ENCODE measurements at regions not wholly inside any gene's neighbourhood (a gene's known extent, or its start where the extent isn't known, plus 50 kb on each side); places are given as distances from the start of the nearest gene placed in this dataset.

DNA sequence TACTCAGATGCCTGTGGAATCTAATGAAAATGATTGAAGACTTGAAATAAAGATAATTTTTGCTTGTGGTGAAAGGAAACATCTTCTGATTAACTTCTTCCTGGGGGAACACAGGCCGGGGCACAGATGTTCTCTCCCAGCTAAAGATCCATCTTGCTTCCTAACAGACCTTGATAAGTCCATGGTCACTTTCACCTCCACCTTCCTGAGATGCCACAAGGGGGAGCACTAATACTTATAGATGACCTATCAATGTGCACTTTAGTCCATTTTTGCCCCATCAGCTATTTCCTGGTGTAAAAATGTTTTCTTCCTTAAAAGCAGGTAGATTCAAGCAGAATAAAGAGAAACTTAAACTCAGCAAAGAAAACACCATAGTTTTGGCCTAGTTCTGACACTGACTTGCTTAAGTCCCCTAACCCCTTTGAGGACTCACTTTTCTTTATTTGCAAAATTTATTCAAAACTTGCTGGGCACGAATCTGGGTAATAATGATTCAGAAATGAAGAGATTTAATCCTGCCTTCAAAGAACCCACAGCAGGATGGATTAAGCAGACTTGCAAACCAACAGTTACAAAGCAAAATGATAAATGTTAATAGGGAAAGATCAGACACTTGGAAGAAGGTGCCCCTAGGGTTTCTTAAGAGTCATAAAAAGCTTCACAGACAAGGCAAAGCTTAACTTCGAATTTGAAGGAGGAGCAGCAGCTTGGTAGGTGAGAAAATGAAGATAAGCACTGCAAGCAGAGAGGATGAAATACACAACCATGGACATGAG, 158.7 kb downstream of the RAB38 start:
- Mint-ChIP-seq H3K27ac (no peak overlapping the region), H3K36me3 (no peaks in the 10 kb centered on the region), H3K4me1 (no peaks in the 10 kb centered on the region), H3K4me3 (no peak overlapping the region), H3K27me3 (no peaks in the 10 kb centered on the region), H3K9me3 (no peaks in the 10 kb centered on the region)
- DNase-seq: peak; percentile 39
- ATAC-seq (replicated peaks): peak; percentile 81 to 83

DNA sequence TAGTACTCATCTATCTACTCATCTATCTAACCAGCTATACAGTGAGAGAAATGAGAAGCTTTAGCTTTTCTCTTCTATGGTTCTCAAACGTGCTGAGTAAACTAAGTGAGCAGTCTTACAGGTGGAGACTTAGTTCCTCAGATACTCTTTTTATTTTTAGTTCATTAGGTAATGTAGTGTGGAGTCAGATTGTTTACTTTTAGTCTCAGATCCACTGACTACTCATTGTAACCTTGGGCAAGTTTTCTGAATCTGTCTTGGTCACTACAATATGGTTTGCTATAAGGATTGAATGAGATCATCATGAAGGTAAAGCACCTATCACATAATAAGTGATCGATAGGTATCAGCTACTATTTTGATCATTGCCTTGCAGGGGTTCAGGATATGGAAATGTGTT, 160.1 kb downstream of the RAB38 start:
- DNase-seq (no peak), ATAC-seq (replicated peaks) (no peak)
- Mint-ChIP-seq H3K9me3 (no peaks in the 10 kb centered on the region), H3K4me1 (no peaks in the 10 kb centered on the region), H3K36me3 (no peaks in the 10 kb centered on the region), H3K27ac (no peak overlapping the region), H3K4me3 (no peak overlapping the region), H3K27me3 (no peaks in the 10 kb centered on the region)

DNA sequence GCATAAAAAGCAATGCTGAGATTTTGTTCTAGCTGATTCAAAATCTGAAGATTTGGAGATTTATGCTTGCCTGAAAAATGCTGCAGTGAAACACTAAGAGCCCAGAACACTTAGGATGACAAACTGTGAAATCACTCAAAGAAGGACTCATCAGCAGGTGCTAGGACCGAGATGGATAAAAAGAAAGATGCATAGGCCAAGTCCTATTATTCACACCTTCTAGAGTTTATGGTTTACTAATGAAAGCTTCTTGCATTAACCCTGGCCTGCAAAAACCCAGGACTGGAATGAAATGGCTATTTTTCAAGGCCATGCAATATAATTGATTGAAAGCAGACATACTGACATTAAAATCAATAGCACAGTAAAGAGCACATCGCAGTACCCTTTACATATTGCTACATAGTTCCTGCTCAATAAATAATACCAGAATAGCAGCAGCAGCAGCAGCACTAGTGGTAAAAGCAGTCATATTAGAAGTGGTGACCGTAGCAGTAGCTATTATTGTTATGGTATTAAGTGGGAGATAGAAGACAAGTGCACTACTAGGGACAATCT, 161.7 kb downstream of the RAB38 start:
- ATAC-seq (replicated peaks) (no peak), DNase-seq (no peak)
- no peaks in the 10 kb centered on the region for H3K9me3 Mint-ChIP-seq
- H3K4me3 Mint-ChIP-seq: no peak overlapping the region
- no peaks in the 10 kb centered on the region for H3K4me1 Mint-ChIP-seq
- H3K27me3 Mint-ChIP-seq: no peaks in the 10 kb centered on the region
- H3K27ac Mint-ChIP-seq: no peak overlapping the region
- H3K36me3 Mint-ChIP-seq: no peaks in the 10 kb centered on the region

DNA sequence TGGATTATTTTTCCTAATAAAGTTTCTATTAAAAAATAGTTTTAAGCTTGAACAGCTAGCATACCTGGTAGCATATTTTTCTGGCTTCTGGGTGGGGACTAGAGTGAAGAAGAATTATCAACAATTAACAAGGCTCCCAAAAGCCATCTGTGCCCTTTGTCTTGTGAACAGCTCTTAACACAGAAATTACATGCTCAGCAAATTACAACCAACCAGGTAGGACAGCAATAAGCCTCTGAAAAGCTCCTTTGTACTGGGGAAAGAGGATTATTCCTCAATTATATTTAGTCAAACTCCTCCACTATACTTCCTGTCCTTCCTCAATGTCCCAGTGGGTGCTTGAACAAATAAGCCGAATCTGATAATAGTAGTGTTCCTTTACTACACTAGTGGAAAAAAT, 162.8 kb downstream of the RAB38 start:
- Mint-ChIP-seq H3K27ac (no peak overlapping the region), H3K4me1 (no peaks in the 10 kb centered on the region), H3K4me3 (no peak overlapping the region), H3K36me3 (no peaks in the 10 kb centered on the region), H3K9me3 (no peaks in the 10 kb centered on the region), H3K27me3 (no peaks in the 10 kb centered on the region)
- DNase-seq (no peak), ATAC-seq (replicated peaks) (no peak)

DNA sequence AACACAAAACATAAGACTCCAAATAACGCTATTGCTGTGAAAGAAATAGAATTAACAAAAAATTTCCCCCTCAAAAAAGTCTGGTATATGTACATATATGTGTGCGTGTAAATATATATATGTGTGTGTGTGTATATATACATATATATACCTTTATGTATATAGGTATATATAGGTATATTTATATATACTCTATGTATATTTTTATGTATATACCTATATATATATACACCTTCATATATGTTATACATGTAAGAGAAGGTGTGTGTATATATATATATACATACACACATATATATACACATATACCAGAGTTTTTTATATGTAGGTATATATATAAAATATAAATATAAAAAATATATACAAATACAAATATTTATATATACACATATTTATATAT, 199.2 kb downstream of the RAB38 start:
- Mint-ChIP-seq H3K27ac (no peak overlapping the region), H3K9me3 (no peaks in the 10 kb centered on the region), H3K27me3 (no peaks in the 10 kb centered on the region), H3K4me3 (no peak overlapping the region), H3K4me1 (no peaks in the 10 kb centered on the region), H3K36me3 (no peaks in the 10 kb centered on the region)
- ATAC-seq (replicated peaks): no peak
- DNase-seq: no peak

DNA sequence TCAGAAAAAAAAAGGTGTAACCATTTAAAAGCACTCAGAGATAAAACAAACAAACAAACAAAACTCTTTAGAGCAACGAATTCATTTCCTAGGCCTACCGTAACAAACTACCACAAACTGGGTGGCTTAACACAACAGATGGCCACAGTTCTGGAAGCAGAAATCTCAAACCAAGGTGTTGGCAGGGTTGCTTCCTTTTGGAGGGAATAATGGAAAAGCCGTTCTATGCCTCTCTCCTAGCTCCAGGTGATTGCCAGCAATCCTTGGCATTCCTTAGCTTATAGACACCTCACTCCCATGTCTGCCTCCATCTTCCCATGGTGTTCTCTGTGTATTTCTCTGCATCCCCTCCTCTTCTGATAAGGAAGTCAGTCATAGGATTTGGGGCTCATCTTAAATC, 200.4 kb downstream of the RAB38 start:
- Mint-ChIP-seq H3K36me3 (no peaks in the 10 kb centered on the region), H3K27me3 (no peaks in the 10 kb centered on the region), H3K4me1 (no peaks in the 10 kb centered on the region), H3K27ac (no peak overlapping the region), H3K4me3 (no peak overlapping the region), H3K9me3 (no peaks in the 10 kb centered on the region)
- DNase-seq: no peak
- no peak for ATAC-seq (replicated peaks)

DNA sequence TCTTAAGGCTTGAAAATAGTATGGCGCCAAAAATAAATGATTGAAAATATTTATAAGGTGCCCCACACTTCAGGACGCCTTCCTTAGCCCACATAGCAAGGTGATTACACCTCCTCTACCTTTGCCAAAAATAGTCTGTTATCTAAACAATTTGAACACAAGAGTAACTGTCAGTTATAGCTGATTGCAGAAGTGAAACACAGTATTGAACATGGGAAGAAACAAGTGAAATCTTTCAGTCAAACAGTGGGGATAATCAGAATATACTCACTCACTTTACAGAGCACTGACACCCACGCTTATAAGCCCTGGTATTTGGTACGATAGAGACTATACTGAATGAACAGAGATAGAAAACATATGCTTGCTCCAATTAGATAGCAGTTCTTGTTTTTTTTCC, 203.1 kb downstream of the RAB38 start:
- H3K27me3 Mint-ChIP-seq: no peaks in the 10 kb centered on the region
- H3K9me3 Mint-ChIP-seq: no peaks in the 10 kb centered on the region
- H3K4me1 Mint-ChIP-seq: no peaks in the 10 kb centered on the region
- no peaks in the 10 kb centered on the region for H3K36me3 Mint-ChIP-seq
- DNase-seq (no peak), ATAC-seq (replicated peaks) (no peak)
- H3K4me3 Mint-ChIP-seq: no peak overlapping the region
- H3K27ac Mint-ChIP-seq: no peak overlapping the region

DNA sequence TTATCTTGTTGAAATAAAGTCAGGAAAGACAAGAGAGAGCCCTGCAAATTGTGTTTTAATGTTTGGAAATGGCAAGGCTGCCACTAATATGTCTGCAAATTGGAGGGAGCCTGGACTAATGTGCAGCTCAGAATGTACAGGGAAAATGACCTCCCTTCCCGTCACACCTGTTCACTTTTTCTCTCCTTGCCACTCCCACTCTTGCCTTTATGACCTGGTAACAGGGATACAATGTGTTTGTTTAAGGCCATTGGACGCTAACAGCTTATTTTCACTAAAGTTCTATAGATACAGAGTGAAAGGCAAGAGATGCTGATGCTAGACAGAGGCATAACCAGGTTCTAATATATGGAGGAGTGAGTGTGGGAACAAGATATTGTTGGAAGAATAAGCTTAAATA, 203.9 kb downstream of the RAB38 start:
- Mint-ChIP-seq H3K9me3 (no peaks in the 10 kb centered on the region), H3K27me3 (no peaks in the 10 kb centered on the region), H3K27ac (no peak overlapping the region), H3K4me1 (no peaks in the 10 kb centered on the region), H3K36me3 (no peaks in the 10 kb centered on the region), H3K4me3 (no peak overlapping the region)
- no peak for ATAC-seq (replicated peaks)
- no peak for DNase-seq

DNA sequence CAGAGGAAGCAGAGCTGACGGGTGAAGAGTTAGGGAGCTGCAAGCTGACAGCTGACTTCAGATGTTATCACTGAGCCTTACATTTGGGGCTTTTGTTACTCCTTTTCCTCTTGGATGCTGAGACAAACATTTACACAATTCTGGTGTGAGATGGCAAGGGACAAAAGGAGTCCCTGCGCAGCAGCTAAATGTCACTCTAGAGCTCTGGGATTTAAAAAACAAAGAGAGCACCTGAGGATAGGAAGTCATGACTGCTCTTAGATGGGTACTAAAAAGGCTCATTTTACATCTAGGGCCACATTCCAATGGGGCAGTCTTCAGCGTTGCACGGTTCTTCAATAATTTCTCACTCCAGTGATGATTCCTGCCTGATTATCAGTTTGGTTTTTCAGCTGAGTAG, 204.5 kb downstream of the RAB38 start:
- no peak for ATAC-seq (replicated peaks)
- no peaks in the 10 kb centered on the region for H3K4me1 Mint-ChIP-seq

DNA sequence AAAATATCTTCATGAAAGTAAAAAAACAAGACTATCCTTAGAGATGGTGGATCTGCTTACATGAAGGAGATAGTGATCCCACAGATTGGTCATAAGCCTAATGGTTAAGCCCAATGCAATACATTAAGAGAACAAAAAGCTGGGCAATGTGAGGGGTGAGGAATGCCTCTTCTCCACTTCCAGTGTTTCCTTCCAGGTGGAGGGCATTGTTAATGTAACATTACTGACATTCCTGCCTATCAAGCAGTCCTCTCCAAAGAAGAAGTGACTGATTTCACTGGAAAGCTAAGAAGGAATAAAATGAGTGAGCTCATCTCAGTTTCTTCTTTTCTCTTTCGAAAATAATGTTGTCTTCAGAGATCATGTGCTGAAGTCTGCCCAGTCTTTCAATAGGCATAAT, 207.8 kb downstream of the RAB38 start:
- Mint-ChIP-seq H3K36me3 (no peaks in the 10 kb centered on the region), H3K4me3 (no peak overlapping the region), H3K27me3 (no peaks in the 10 kb centered on the region), H3K9me3 (no peaks in the 10 kb centered on the region), H3K4me1 (no peaks in the 10 kb centered on the region), H3K27ac (no peak overlapping the region)
- DNase-seq (no peak), ATAC-seq (replicated peaks) (no peak)

More for the DNA sequence above, 204.5 kb downstream of the RAB38 start:
- Mint-ChIP-seq H3K36me3 (no peaks in the 10 kb centered on the region), H3K27me3 (no peaks in the 10 kb centered on the region), H3K4me3 (no peak overlapping the region), H3K9me3 (no peaks in the 10 kb centered on the region), H3K27ac (no peak overlapping the region)
- DNase-seq: no peak

DNA sequence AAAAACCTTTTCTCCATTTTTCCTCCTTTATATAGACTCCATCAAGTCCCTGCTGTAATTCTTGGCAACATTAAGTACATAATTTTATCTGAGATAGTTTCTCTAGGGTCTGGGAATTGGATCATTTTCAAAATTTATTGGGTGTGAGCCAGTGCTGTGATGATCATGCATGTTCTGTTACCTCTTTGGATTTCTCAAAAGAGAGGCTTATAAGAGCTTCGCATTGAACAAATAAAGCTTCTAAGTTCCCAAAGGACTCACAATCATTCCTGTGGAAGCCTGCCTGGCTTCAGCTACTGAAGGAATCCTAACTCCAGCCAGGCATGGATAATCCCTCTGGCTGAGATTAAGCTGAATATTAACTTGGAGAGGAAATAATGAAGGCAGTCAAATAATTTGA, 208.5 kb downstream of the RAB38 start:
- Mint-ChIP-seq H3K4me3 (no peak overlapping the region), H3K27ac (no peak overlapping the region), H3K36me3 (no peaks in the 10 kb centered on the region), H3K27me3 (no peaks in the 10 kb centered on the region), H3K4me1 (no peaks in the 10 kb centered on the region), H3K9me3 (no peaks in the 10 kb centered on the region)
- DNase-seq (no peak), ATAC-seq (replicated peaks) (no peak)

DNA sequence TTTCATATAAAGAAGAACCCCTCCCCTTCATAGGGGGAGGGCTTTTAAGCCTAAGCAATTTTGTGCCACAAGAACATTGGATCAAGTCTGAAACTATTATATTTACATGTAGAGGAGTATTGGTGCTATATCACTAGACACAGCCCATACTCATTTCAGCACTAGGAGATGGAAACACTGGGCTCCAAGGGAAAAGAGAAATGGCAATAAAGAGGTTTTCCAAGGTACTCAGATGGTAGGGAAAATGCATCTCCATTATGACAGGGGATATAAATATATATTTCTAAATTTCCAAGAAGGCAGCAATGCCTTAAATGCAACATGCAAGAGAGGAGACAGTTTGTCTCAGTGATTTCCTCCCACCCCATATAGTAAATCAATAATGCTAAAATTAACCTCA, 209.0 kb downstream of the RAB38 start:
- no peak overlapping the region for H3K4me3 Mint-ChIP-seq
- no peaks in the 10 kb centered on the region for H3K27me3 Mint-ChIP-seq
- ATAC-seq (replicated peaks): no peak
- no peak for DNase-seq
- H3K27ac Mint-ChIP-seq: no peak overlapping the region
- H3K36me3 Mint-ChIP-seq: no peaks in the 10 kb centered on the region
- no peaks in the 10 kb centered on the region for H3K9me3 Mint-ChIP-seq
- H3K4me1 Mint-ChIP-seq: no peaks in the 10 kb centered on the region

DNA sequence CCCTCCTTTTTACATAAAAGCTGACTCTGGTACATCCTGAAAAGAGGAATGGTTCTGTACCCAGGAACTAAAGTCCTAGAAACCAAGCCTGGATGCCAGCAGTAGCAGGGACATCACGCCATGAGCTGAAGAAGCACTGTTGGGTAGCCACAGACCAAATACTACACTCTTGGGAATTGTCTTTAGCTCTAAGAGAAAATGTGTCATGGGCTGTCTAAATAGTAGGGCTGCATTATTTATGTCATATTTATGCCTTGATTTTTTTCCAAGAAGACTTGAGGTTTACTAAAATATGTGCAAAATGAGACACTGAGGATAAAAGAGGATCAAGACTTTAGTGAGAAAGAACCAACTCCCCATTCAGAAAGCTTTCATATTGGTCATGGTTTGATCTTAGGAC, 213.6 kb downstream of the RAB38 start:
- DNase-seq: no peak
- H3K36me3 Mint-ChIP-seq: no peaks in the 10 kb centered on the region
- H3K27me3 Mint-ChIP-seq: no peaks in the 10 kb centered on the region
- H3K4me1 Mint-ChIP-seq: no peaks in the 10 kb centered on the region
- no peak for ATAC-seq (replicated peaks)
- H3K4me3 Mint-ChIP-seq: no peak overlapping the region
- H3K27ac Mint-ChIP-seq: no peak overlapping the region
- no peaks in the 10 kb centered on the region for H3K9me3 Mint-ChIP-seq

DNA sequence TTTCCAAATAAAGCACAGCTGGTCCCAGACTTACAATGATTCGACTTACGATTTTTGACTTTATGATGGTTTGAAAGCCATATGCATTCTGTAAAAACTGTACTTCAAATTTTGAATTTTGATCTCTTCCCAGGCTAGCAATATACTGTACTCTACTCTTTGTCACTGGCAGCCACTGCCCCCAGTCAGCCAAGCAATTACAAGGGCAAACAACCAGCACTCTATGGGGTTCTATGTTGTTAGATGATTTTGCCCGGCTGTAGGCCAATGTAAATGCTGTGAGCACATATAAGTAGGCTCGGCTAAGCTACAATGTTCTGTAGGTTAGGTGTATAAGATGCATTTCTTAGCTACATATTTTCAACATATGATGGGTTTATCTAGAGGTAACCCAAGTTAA, 217.3 kb downstream of the RAB38 start:
- H3K9me3 Mint-ChIP-seq: no peaks in the 10 kb centered on the region
- no peaks in the 10 kb centered on the region for H3K36me3 Mint-ChIP-seq
- H3K27me3 Mint-ChIP-seq: no peaks in the 10 kb centered on the region
- ATAC-seq (replicated peaks) (no peak), DNase-seq (no peak)
- H3K4me3 Mint-ChIP-seq: no peak overlapping the region
- H3K27ac Mint-ChIP-seq: no peak overlapping the region
- no peaks in the 10 kb centered on the region for H3K4me1 Mint-ChIP-seq

DNA sequence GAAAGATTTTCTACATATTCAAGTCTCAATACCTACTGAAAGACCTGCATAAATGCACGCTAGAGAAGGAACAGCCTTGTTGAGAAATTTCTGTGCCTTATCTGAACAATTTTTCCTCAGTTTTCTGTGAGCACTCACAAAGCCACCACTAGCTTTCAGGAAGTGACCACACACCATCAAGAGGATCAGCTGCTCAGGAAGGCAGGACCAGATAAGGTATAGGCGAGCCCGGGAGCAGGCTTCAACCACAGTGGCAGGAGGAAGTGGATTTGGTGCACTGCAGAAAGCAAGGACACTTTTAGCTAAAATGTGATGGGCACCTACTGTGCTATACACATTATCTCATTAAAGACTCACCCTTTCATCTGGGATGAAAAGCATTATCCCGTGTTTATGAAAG, 220.8 kb downstream of the RAB38 start:
- Mint-ChIP-seq H3K4me3 (no peak overlapping the region), H3K27me3 (no peaks in the 10 kb centered on the region), H3K27ac (no peak overlapping the region), H3K4me1 (no peaks in the 10 kb centered on the region), H3K9me3 (peaks cover 0 to 4% of the 10 kb centered on the region in 2 donors), H3K36me3 (no peaks in the 10 kb centered on the region)
- DNase-seq: no peak
- no peak for ATAC-seq (replicated peaks)

Data from stimulated activated naive B cell treated with anti-CD40 and anti-IgM and Interleukin-4, amounts not matched to agents 10 μg/mL and 1 μg/mL and 100 μg/mL, for 72 hours (primary cell).